HepG2 (cell line): ENCODE measurements at regions not wholly inside any gene's neighbourhood (a gene's known extent, or its start where the extent isn't known, plus 50 kb on each side); places are given as distances from the start of the nearest gene placed in this dataset.
A peak's percentile ranks its signal among the peaks of the same experiment; 100 is the strongest.

Experiments used
- ATAC-seq: fragments of 200-7000 bp; cut with Tn5 transposase; 3 replicates; pipeline ENCODE4 v1.9.1; 2020; ENCODE audit warnings: mild to moderate bottlenecking, moderate library complexity
- BruUV-seq: library from RNA; stranded (reverse); fragments of 400-500 nt; replicated peaks from 2 replicates; lab custom pipeline; 2021; lab: Mats Ljungman, UMichigan
- CTCF ChIA-PET: fragments of 300-600 bp; formaldehyde crosslinking; extraction: SDS; loops from one replicate; lab custom pipeline; 2021; ENCODE audit warnings: low total read pairs, inconsistent platforms, low intra/inter-chr PET ratio; lab: Yijun Ruan, JAX
- POLR2A ChIA-PET: fragments of 350-600 bp; sonication (Branson Sonifier 250); formaldehyde crosslinking; loops from one replicate; lab custom pipeline; 2020; ENCODE audit warnings: antibody characterized with exemption, inconsistent platforms; lab: Yijun Ruan, JAX
- DNase-seq: peaks from one replicate; pipeline ENCODE4 v3.0.0-alpha.2; 2015; ENCODE audit warnings: low spot score
- FAIRE-seq: peaks from 3 replicates; lab custom pipeline; 2011; peaks lifted over from hg19 to GRCh38; lab: Jason Lieb, UNC
- H2AFZ ChIP-seq: one replicate; pipeline ENCODE4 v1.6.1; 2011; ENCODE audit warnings: low read length, inconsistent platforms
- H3K27ac ChIP-seq: fragments of 300-600 bp; 3 replicates; pipeline ENCODE4 v1.8.0; 2011; ENCODE audit warnings: mixed run types, mild to moderate bottlenecking, mixed read lengths, low read length, inconsistent platforms; ENCODE audit not compliant: insufficient read depth; ENCODE audit errors: extremely low read length
- H3K27me3 ChIP-seq, 2 experiments: fragments of 200-600 bp in 1 of 2; 2 replicates in 1 of 2; 3 replicates in 1 of 2; pipeline versions ENCODE4 v1.6.0 to v1.8.0; 2011; ENCODE audit warnings: low read length in 2 of 2, mild to moderate bottlenecking in 2 of 2, moderate library complexity in 2 of 2, inconsistent platforms in 1 of 2; ENCODE audit not compliant: insufficient read depth in 2 of 2, control insufficient read depth in 1 of 2
- H3K36me3 ChIP-seq, 2 experiments: fragments of 200-600 bp in 1 of 2; replicated peaks in 1 of 2; 2 replicates in 1 of 2; 3 replicates in 1 of 2; pipeline versions ENCODE4 v1.5.1 to v1.8.0; 2011; ENCODE audit warnings: low read length in 2 of 2, inconsistent platforms in 1 of 2; ENCODE audit not compliant: insufficient read depth in 2 of 2, control insufficient read depth in 1 of 2
- H3K4me1 ChIP-seq: 2 replicates; pipeline ENCODE4 v1.5.1; 2012; ENCODE audit warnings: low read length, inconsistent platforms; ENCODE audit not compliant: insufficient read depth
- H3K4me2 ChIP-seq: 2 replicates; pipeline ENCODE4 v1.6.0; 2011; ENCODE audit warnings: low read depth, low read length, inconsistent platforms
- H3K4me3 ChIP-seq, 3 experiments: fragments of 200-600 bp in 1 of 3; sonication (generic), shearing (Covaris generic) in 1 of 3; replicated peaks in 1 of 3; 2 replicates each; pipeline ENCODE4 v1.5.1; 2011 to 2016; ENCODE audit warnings: low read length in 3 of 3, inconsistent platforms in 2 of 3, low read depth in 2 of 3, mild to moderate bottlenecking in 2 of 3, control low read depth in 1 of 3, mixed read lengths in 1 of 3; ENCODE audit not compliant: insufficient read depth in 1 of 3
- H3K79me2 ChIP-seq: one replicate; pipeline ENCODE4 v1.6.1; 2011; ENCODE audit warnings: low read length, inconsistent platforms; ENCODE audit not compliant: insufficient read depth
- H3K9ac ChIP-seq: 2 replicates; pipeline ENCODE4 v1.6.0; 2011; ENCODE audit warnings: mild to moderate bottlenecking, low read depth, low read length, inconsistent platforms; ENCODE audit not compliant: insufficient read depth
- H3K9me3 ChIP-seq: 2 replicates; pipeline ENCODE4 v1.5.1; 2012; ENCODE audit warnings: mild to moderate bottlenecking, low read length
- H4K20me1 ChIP-seq: 2 replicates; pipeline ENCODE4 v1.6.0; 2011; ENCODE audit warnings: inconsistent platforms, mild to moderate bottlenecking, low read length, moderate library complexity; ENCODE audit not compliant: insufficient read depth
- HOMEZ ChIP-seq: IDR thresholded peaks from 2 replicates; pipeline ENCODE4 v1.6.1; 2016; ENCODE audit warnings: low read depth
- IKZF5 ChIP-seq: IDR thresholded peaks from 2 replicates; pipeline ENCODE4 v1.6.1; 2018; ENCODE audit warnings: missing genetic modification reagents, mild to moderate bottlenecking, missing compliant biosample characterization
- POLR2AphosphoS2 ChIP-seq: IDR thresholded peaks from 2 replicates; pipeline ENCODE4 v1.6.1; 2011; ENCODE audit warnings: low read depth, low read length, improper control_type of control experiment
- RERE ChIP-seq: IDR thresholded peaks from 2 replicates; pipeline ENCODE4 v1.6.1; 2016; ENCODE audit warnings: low read depth, missing genetic modification reagents, missing compliant biosample characterization
- SIN3B ChIP-seq: fragments of 150-350 bp; IDR thresholded peaks from 2 replicates; pipeline ENCODE4 v1.6.1; 2014; ENCODE audit warnings: low read length
- ZFP90 ChIP-seq: sonication (generic); formaldehyde crosslinking; IDR thresholded peaks from 2 replicates; pipeline ENCODE4 v1.8.0; 2022; ENCODE audit warnings: missing genetic modification reagents, mild to moderate bottlenecking, inconsistent platforms, borderline replicate concordance
- ZNF205 ChIP-seq: IDR thresholded peaks from 2 replicates; pipeline ENCODE4 v1.6.1; 2018; ENCODE audit warnings: missing biosample characterization, missing genetic modification reagents
- WGBS: methylation state at CpG from one replicate; pipeline ENCODE4 v1.1.6; 2017; ENCODE audit warnings: low lambda C conversion rate; 5-methylcytosine and 5-hydroxymethylcytosine counted together
- in situ Hi-C: cut with HindIII; loops from 2 replicates; pipeline ENCODE4 v1.10.0; 2017; ENCODE audit warnings: low pct_unique_long_range_greater_than_20kb; ENCODE audit not compliant: extremely low pct_ligation_motif_present
- intact Hi-C: fragments of 100-400 bp; cut with micrococcal nuclease; formaldehyde crosslinking; loops from one replicate; pipeline ENCODE4 v1.10.0; 2022; ENCODE audit not compliant: unreplicated experiment
- TF ChIP-seq, protein P1 (sequence below): fragments of 450-650 bp; IDR thresholded peaks from 2 replicates; pipeline ENCODE4 v1.6.1; 2016

DNA sequence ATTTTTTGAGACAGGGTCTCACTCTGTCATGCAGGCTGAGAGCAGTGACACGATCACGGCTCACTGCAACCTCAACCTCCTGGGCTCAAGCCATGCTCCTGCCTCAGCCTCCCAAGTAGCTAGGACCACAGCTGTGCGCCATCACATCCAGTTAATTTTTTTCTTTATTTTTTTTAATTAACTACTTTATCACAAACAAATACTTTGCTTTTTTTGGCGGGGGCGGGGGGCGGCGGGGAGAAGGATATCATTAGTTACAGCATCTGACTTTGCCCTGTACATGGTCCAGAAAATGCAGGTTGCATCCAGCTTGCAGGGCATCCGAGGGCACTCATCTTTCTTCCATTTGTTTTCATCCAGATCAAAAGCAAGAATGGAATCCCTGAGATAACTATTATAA lies 201.8 kb upstream of the IER5L start:
- no peak for TF ChIP-seq ZNF205 (CRISPR knock-in tag)
- TF ChIP-seq ZFP90, result no peak
- DNase-seq (no peak), ATAC-seq (no peak), FAIRE-seq (no peak)
- no peaks in the 10 kb centered on the region for H3K9me3 ChIP-seq
- 26% methylated on average over 8 of the region's 8 CpGs for WGBS
- CTCF ChIA-PET, result no interaction called here
- H3K4me2 ChIP-seq, result no peak overlapping the region
- H3K36me3 ChIP-seq, result no peaks in the 10 kb centered on the region
- no peak overlapping the region for H3K4me3 ChIP-seq
- peaks cover 4 to 19% of the 10 kb centered on the region in 2 experiments; a peak in 4 of 5 replicates for H3K27me3 ChIP-seq
- no TSS peak for BruUV-seq
- peaks cover 11% of the 10 kb centered on the region; the same call in 1 of the 2 replicates for H3K4me1 ChIP-seq
- in situ Hi-C loops (no loop called here), intact Hi-C loops (no loop called here)
- H3K9ac ChIP-seq, result no peak overlapping the region
- H4K20me1 ChIP-seq, result no peaks in the 10 kb centered on the region
- no peaks in the 10 kb centered on the region for H3K79me2 ChIP-seq
- no peak overlapping the region for H2AFZ ChIP-seq
- POLR2A ChIA-PET, result no interaction called here
- H3K27ac ChIP-seq, result no peak overlapping the region

DNA sequence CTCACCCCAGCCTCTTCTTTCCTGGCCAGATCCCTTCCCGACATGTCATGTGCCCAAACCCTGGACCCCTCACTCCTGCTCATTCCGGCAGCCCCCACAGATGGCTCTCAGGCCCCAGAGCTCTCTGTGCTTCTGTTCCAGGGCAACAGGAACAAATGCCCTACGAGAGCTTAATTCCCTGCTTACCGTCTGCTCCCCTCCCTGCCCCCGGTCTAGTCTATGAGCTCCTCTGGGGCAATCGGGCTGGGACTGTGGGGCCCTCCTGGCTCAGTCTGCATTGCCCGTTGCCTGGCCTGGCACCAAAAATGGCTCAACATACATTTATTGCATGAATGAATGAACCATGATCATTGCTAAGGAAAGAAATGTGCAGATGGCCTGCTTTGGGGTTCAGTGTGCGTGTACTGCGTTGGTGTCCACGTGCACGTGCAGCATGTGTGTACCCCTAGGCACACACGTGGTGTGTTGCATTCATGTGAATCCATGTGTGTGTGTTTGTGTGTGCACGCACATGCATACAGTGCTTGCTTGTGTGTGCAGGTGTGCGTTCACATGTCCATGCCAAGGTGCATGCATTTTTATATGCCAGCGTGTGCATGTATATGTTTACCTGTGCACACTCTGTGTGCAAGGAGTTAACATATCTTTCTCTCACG lies 201.2 kb upstream of the IER5L start:
- H3K4me2 ChIP-seq, result no peak overlapping the region
- DNase-seq, result no peak
- in situ Hi-C loops (no loop called here), intact Hi-C loops (no loop called here)
- 39% methylated on average over 10 of the region's 16 CpGs for WGBS
- H4K20me1 ChIP-seq, result no peaks in the 10 kb centered on the region
- peaks cover 4 to 19% of the 10 kb centered on the region in 2 experiments; a peak in 4 of 5 replicates for H3K27me3 ChIP-seq
- H3K36me3 ChIP-seq, result no peaks in the 10 kb centered on the region
- no peaks in the 10 kb centered on the region for H3K79me2 ChIP-seq
- peaks cover 11% of the 10 kb centered on the region; the same call in 1 of the 2 replicates for H3K4me1 ChIP-seq
- ChIA-PET POLR2A (no interaction called here), CTCF (no interaction called here)
- H3K27ac ChIP-seq, result no peak overlapping the region
- H3K9ac ChIP-seq, result no peak overlapping the region
- H2AFZ ChIP-seq, result no peak overlapping the region
- no peak for ATAC-seq
- no peak for FAIRE-seq
- no peaks in the 10 kb centered on the region for H3K9me3 ChIP-seq
- no peak overlapping the region for H3K4me3 ChIP-seq
- no TSS peak for BruUV-seq
- no peak for TF ChIP-seq HOMEZ (CRISPR knock-in tag)
- no peak for TF ChIP-seq SIN3B
- TF ChIP-seq, protein P1, sequence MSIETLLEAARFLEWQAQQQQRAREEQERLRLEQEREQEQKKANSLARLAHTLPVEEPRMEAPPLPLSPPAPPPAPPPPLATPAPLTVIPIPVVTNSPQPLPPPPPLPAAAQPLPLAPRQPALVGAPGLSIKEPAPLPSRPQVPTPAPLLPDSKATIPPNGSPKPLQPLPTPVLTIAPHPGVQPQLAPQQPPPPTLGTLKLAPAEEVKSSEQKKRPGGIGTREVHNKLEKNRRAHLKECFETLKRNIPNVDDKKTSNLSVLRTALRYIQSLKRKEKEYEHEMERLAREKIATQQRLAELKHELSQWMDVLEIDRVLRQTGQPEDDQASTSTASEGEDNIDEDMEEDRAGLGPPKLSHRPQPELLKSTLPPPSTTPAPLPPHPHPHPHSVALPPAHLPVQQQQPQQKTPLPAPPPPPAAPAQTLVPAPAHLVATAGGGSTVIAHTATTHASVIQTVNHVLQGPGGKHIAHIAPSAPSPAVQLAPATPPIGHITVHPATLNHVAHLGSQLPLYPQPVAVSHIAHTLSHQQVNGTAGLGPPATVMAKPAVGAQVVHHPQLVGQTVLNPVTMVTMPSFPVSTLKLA, result peak; percentile 94
- no peak for TF ChIP-seq RERE (CRISPR knock-in tag)
- TF ChIP-seq POLR2AphosphoS2, result no peak
- no peak for TF ChIP-seq IKZF5 (CRISPR knock-in tag)
